Colonic mucosa (tissue), 4 donors: ENCODE measurements at regions not wholly inside any gene's neighbourhood (a gene's known extent, or its start where the extent isn't known, plus 50 kb on each side); places are given as distances from the start of the nearest gene placed in this dataset.

ENCODE experiments used
- DNase-seq: peaks from one replicate; pipeline ENCODE4 v3.0.0-alpha.2; 2020
- H3K27ac ChIP-seq: fragments of 200-600 bp; one replicate; pipeline ENCODE4 v1.8.0; 2021
- H3K27me3 ChIP-seq: fragments of 200-600 bp; one replicate; pipeline ENCODE4 v1.8.0; 2021
- H3K36me3 ChIP-seq: fragments of 200-600 bp; one replicate; pipeline ENCODE4 v1.8.0; 2021
- H3K4me1 ChIP-seq: fragments of 200-600 bp; one replicate; pipeline ENCODE4 v1.8.0; 2021; ENCODE audit warnings: mild to moderate bottlenecking
- H3K4me3 ChIP-seq: fragments of 200-600 bp; one replicate; pipeline ENCODE4 v1.8.0; 2021
- H3K9ac ChIP-seq, 2 donors: one replicate each; pipeline ENCODE4 v1.7.0; 2013; ENCODE audit warnings: control low read depth in 2 of 2, low read depth in 2 of 2, low read length in 2 of 2
- H3K9me3 ChIP-seq: fragments of 200-600 bp; one replicate; pipeline ENCODE4 v1.8.0; 2021
- intact Hi-C: fragments of 100-400 bp; cut with DNase I; formaldehyde crosslinking; loops from one replicate; pipeline ENCODE4 v1.14.1; 2022
- TF ChIP-seq, protein P1 (sequence below): fragments of 200-600 bp; IDR thresholded peaks from one replicate; pipeline ENCODE4 v1.8.0; 2022; ENCODE audit warnings: antibody characterized with exemption, mild to moderate bottlenecking
- donor health status: healthy.
- donor health status: DM: no; HTN: no; CAD: no.
- donor health status: DM: no; HTN: no; CAD: no.

DNA sequence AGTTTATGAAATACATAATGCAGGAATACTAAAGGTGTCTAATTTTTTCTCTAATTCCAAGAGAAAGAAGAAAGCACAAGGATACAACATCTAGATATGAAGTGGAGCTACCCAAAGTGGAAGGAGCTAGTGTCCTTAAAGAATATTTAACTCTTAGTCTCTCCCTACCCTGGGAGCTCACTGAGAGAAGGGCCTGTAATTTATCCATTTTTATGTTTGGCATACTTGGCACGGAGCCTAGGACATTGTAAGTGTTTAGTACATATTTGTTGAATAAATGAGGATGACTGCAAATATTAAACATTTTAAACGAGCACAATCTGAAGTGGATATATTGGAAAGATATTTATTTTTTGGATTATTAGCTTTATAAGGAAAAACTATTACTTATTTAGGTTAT lies 674.8 kb downstream of the IQCM start:
- intact Hi-C loops, result no loop called here
- TF ChIP-seq, protein P1, sequence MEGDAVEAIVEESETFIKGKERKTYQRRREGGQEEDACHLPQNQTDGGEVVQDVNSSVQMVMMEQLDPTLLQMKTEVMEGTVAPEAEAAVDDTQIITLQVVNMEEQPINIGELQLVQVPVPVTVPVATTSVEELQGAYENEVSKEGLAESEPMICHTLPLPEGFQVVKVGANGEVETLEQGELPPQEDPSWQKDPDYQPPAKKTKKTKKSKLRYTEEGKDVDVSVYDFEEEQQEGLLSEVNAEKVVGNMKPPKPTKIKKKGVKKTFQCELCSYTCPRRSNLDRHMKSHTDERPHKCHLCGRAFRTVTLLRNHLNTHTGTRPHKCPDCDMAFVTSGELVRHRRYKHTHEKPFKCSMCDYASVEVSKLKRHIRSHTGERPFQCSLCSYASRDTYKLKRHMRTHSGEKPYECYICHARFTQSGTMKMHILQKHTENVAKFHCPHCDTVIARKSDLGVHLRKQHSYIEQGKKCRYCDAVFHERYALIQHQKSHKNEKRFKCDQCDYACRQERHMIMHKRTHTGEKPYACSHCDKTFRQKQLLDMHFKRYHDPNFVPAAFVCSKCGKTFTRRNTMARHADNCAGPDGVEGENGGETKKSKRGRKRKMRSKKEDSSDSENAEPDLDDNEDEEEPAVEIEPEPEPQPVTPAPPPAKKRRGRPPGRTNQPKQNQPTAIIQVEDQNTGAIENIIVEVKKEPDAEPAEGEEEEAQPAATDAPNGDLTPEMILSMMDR, result no peak
- Histone ChIP-seq H3K36me3 (no peaks in the 10 kb centered on the region), H3K4me1 (peaks cover 6% of the 10 kb centered on the region), H3K9ac (no peak overlapping the region), H3K9me3 (no peaks in the 10 kb centered on the region), H3K4me3 (no peak overlapping the region), H3K27ac (no peak overlapping the region), H3K27me3 (no peaks in the 10 kb centered on the region)
- DNase-seq, result no peak

DNA sequence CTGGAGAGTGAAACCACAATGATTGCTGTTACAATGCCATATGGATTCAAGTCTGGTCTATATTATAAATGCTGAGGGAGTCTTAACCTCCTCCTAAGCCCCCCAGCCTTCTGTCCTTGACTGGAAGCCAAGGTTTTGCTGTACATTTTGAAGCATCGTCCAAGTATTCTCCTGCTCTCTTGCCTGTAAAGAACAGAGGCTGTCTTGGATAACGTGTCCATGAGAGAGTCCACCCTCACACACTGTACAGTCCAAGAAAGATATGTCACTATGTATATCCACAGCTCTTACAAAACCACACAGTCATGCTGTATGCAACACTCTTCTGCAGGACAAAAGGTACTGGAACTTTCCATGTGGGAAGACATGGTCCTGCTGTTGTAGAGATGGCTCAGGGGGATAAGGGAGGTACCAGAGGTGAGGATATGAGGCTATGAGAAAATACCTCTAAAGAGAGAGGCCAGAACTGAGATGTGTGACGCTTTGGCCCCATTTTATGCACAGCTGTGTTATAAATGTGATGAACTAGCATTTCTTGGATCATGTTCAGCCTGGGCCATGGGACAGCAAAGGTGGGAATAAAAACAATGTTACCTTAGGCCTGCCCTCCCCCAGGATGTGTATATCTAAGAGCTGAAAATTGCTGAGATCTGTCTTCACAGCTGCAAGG lies 678.6 kb downstream of the IQCM start:
- no peaks in the 10 kb centered on the region for H3K27me3 ChIP-seq
- H3K27ac ChIP-seq, result no peak overlapping the region
- intact Hi-C loops, result no loop called here
- no peak overlapping the region for H3K9ac ChIP-seq
- no peaks in the 10 kb centered on the region for H3K9me3 ChIP-seq
- TF ChIP-seq, protein P1, result no peak
- no peak overlapping the region for H3K4me3 ChIP-seq
- no peak for DNase-seq
- H3K4me1 ChIP-seq, result peaks cover 6% of the 10 kb centered on the region
- H3K36me3 ChIP-seq, result no peaks in the 10 kb centered on the region

DNA sequence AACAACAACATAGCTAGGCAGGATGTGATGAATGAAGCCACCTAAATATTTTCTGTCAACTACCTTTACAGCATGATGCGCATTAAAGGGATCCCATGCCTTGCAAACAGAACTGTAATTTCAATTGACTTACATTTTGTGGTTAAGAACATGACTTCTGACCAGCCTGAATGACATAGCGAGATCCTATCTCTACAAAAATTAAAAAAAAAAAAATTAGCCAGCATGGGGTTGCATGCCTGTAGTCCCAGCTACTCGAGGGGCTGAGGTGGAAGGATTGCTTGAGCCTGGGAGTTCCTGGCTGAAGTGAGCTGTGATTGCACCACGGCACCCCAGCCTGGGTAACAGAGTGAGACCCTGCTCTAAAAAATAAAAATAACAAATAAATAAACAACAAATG lies 680.6 kb downstream of the IQCM start:
- H3K4me1 ChIP-seq, result no peaks in the 10 kb centered on the region
- H3K36me3 ChIP-seq, result no peaks in the 10 kb centered on the region
- H3K27ac ChIP-seq, result no peak overlapping the region
- H3K27me3 ChIP-seq, result no peaks in the 10 kb centered on the region
- DNase-seq, result no peak
- intact Hi-C loops, result no loop called here
- no peaks in the 10 kb centered on the region for H3K9me3 ChIP-seq
- no peak overlapping the region for H3K4me3 ChIP-seq
- TF ChIP-seq, protein P1, result no peak
- H3K9ac ChIP-seq, result no peak overlapping the region

DNA sequence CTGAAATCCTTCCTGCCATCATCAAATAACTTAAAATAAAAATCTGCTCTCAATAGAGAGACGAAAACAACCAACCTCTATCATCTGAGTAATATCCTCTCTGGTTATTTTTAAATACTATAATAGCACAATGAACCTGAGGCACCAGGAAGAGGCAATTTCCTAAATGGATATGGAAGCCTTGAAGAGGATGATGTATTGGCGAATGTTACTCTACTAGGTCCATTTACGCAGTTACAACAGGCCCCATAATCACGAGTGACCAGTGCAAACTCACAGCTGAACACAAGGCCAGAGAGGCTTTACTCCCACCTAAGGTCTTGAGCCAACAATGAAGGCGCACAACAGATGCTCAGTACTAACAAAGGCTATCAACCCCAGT lies 678.8 kb upstream of the NR3C2 start:
- Histone ChIP-seq H3K9me3 (no peaks in the 10 kb centered on the region), H3K9ac (no peak overlapping the region), H3K36me3 (no peaks in the 10 kb centered on the region), H3K4me3 (no peak overlapping the region), H3K27me3 (no peaks in the 10 kb centered on the region), H3K27ac (no peak overlapping the region), H3K4me1 (no peaks in the 10 kb centered on the region)
- DNase-seq, result no peak
- TF ChIP-seq, protein P1, result no peak
- intact Hi-C loops, result no loop called here

DNA sequence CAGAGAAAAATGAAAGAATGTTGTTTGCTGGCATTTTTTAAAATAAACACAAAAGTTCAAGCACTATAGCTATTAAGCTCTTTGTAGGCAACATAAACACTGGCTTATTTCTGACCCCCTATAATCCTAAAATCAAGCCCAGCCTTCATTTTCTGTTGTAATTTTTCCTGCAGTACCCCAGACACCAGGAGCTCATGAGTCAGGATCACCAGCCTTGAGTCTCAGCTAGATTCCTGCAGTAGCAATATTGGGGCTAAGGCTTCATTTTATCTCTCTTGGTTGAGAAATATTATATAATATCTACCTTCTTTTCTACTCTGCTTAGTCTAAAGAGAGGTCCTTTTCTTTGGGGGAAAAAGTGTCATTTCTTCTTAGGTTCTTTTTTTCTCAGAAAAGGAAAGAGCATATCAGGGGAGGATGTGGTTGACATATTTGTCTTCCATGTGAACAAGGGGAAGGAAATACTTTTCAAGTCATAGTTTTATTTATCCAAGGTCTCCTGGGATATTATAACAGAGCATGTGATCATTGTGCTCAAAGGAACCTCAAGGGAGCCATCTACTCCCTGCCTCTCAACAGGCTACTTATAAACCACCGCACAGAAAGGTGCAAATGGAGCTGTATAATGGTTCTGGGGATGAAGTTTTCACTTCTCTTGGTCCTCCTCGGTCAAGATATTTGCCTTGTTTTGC lies 678.3 kb upstream of the NR3C2 start:
- Histone ChIP-seq H3K4me1 (no peaks in the 10 kb centered on the region), H3K9me3 (no peaks in the 10 kb centered on the region), H3K36me3 (no peaks in the 10 kb centered on the region), H3K27ac (no peak overlapping the region), H3K4me3 (no peak overlapping the region), H3K27me3 (no peaks in the 10 kb centered on the region), H3K9ac (no peak overlapping the region)
- no peak for DNase-seq
- TF ChIP-seq, protein P1, result no peak
- intact Hi-C loops, result no loop called here
